A549 (cell line): ENCODE measurements at regions not wholly inside any gene's neighbourhood (a gene's known extent, or its start where the extent isn't known, plus 50 kb on each side); places are given as distances from the start of the nearest gene placed in this dataset.

Source experiments
- HEYL ChIP-seq: fragments of 250-450 bp; sonication (Bioruptor Pico); IDR thresholded peaks from 2 replicates; pipeline ENCODE4 v1.8.0; 2021; ENCODE audit warnings: mild to moderate bottlenecking, moderate library complexity
- MAFK ChIP-seq: fragments of 450-650 bp; IDR thresholded peaks from 2 replicates; pipeline ENCODE4 v1.6.1; 2014; ENCODE audit not compliant: partially characterized antibody
- NR3C1 ChIP-seq: fragments of >200 bp; sonication (Bioruptor Twin); formaldehyde crosslinking; IDR thresholded peaks from 3 replicates; pipeline ENCODE4 v1.6.1; 2017
- POLR2A ChIP-seq: IDR thresholded peaks from 2 replicates; pipeline ENCODE4 v1.6.1; 2012; ENCODE audit warnings: mild to moderate bottlenecking, low read length

DNA sequence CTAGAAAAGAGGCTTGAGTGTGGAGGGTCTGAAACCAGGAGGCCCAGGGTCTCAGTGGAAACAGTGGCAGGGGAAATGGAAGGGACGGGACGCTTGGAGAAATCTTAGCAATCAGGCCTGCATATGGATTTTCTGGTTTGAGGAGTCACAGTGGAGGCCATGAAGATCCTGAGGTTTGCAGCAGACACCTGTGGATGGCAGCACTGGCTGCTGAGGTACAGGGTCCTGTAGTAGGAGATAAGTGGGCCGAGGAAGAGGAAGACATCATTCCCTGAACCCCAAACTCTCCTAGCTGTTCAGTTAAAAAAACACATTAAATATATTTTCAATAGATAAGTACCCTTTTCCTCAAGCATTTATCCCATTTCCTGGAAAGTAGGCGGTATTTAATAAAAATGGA lies 208.8 kb upstream of the IGFBP3 start:
- no peak for TF ChIP-seq POLR2A
- no peak for TF ChIP-seq MAFK
- no peak for TF ChIP-seq HEYL (CRISPR knock-in tag)
- no peak for TF ChIP-seq NR3C1
